GM18511 (cell line): ENCODE measurements at regions not wholly inside any gene's neighbourhood (a gene's known extent, or its start where the extent isn't known, plus 50 kb on each side); places are given as distances from the start of the nearest gene placed in this dataset.
A peak's percentile ranks its signal among the peaks of the same experiment; 100 is the strongest.

Source experiments
- ATAC-seq: cut with Tn5 transposase; IDR thresholded peaks from one replicate; pipeline ENCODE4 v1.9.1; 2021; ENCODE audit warnings: mild to moderate bottlenecking, moderate library complexity; ENCODE audit not compliant: unreplicated experiment

GRCh38 chr3:22106213-22106896 is 355.3 kb upstream of the ZNF385D start:
- no peak for ATAC-seq

GRCh38 chr3:22111226-22111625 is 360.2 kb upstream of the ZNF385D start:
- no peak for ATAC-seq

GRCh38 chr3:22113453-22113852 is 362.4 kb upstream of the ZNF385D start:
- no peak for ATAC-seq

- no peak for ATAC-seq
Measured at GRCh38 chr3:22115581-22115980, 364.6 kb upstream of the ZNF385D start.

GRCh38 chr3:22117091-22117490 is 366.1 kb upstream of the ZNF385D start:
- ATAC-seq: no peak

GRCh38 chr3:22117751-22118346 is 366.8 kb upstream of the ZNF385D start:
- no peak for ATAC-seq

- ATAC-seq: no peak
Measured at GRCh38 chr3:22118542-22118941, 367.5 kb upstream of the ZNF385D start.

GRCh38 chr3:22121068-22121701 is 370.2 kb upstream of the ZNF385D start:
- ATAC-seq: peak; percentile 77

- peak; percentile 70 for ATAC-seq
Measured at GRCh38 chr3:22122567-22122966, 371.6 kb upstream of the ZNF385D start.

GRCh38 chr3:22129101-22129500 is 378.1 kb upstream of the ZNF385D start:
- no peak for ATAC-seq

GRCh38 chr3:22141769-22142168 is 390.8 kb upstream of the ZNF385D start:
- ATAC-seq: no peak

GRCh38 chr3:22147161-22147560 is 396.2 kb upstream of the ZNF385D start:
- ATAC-seq: no peak

GRCh38 chr3:22156868-22157267 is 405.9 kb upstream of the ZNF385D start:
- peak; percentile 47 for ATAC-seq

- no peak for ATAC-seq
Measured at GRCh38 chr3:22157848-22158247, 406.8 kb upstream of the ZNF385D start.

GRCh38 chr3:22159004-22159695 is 408.1 kb upstream of the ZNF385D start:
- ATAC-seq: no peak

- no peak for ATAC-seq
Measured at GRCh38 chr3:22161315-22161714, 410.3 kb upstream of the ZNF385D start.

GRCh38 chr3:22170370-22170769 is 419.4 kb upstream of the ZNF385D start:
- ATAC-seq: no peak

- no peak for ATAC-seq
Measured at GRCh38 chr3:22172964-22173363, 422.0 kb upstream of the ZNF385D start.

- peak; percentile 35 for ATAC-seq
Measured at GRCh38 chr3:22175947-22176346, 424.9 kb upstream of the ZNF385D start.

- ATAC-seq: no peak
Measured at GRCh38 chr3:22176911-22177310, 425.9 kb upstream of the ZNF385D start.

- no peak for ATAC-seq
Measured at GRCh38 chr3:22189616-22190015, 438.6 kb upstream of the ZNF385D start.

GRCh38 chr3:22199095-22199494 is 448.1 kb upstream of the ZNF385D start:
- ATAC-seq: no peak
